C4-2B (cell line): ENCODE measurements at regions not wholly inside any gene's neighbourhood (a gene's known extent, or its start where the extent isn't known, plus 50 kb on each side); places are given as distances from the start of the nearest gene placed in this dataset.

Experiments used
- ZFX ChIP-seq: fragments of 450-650 bp; IDR thresholded peaks from 2 replicates; pipeline ENCODE4 v1.6.1; 2017
- TF ChIP-seq, protein P1 (sequence below): fragments of 450-650 bp; conservative IDR thresholded peaks from 2 replicates; pipeline ENCODE4 v1.5.1; 2017; ENCODE audit warnings: mild to moderate bottlenecking

DNA sequence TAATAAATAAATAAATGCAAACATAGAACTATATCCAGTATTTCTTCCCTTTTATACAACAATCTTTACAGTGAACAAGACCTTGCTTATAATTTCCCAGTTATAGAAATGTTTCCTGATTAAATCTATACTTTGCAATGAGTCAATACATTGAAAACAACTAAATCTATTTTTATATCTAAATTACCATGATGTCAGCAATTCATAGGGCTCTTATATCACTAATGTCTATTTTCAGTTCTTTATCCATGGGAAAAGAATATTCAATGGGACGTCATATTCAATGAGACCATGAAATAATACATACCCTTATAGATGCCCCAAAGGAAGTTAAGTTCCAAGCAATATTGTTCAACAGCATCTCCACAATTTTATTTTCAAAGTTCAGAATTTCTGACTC, 359.9 kb downstream of the CASP12 start:
- TF ChIP-seq, protein P1, sequence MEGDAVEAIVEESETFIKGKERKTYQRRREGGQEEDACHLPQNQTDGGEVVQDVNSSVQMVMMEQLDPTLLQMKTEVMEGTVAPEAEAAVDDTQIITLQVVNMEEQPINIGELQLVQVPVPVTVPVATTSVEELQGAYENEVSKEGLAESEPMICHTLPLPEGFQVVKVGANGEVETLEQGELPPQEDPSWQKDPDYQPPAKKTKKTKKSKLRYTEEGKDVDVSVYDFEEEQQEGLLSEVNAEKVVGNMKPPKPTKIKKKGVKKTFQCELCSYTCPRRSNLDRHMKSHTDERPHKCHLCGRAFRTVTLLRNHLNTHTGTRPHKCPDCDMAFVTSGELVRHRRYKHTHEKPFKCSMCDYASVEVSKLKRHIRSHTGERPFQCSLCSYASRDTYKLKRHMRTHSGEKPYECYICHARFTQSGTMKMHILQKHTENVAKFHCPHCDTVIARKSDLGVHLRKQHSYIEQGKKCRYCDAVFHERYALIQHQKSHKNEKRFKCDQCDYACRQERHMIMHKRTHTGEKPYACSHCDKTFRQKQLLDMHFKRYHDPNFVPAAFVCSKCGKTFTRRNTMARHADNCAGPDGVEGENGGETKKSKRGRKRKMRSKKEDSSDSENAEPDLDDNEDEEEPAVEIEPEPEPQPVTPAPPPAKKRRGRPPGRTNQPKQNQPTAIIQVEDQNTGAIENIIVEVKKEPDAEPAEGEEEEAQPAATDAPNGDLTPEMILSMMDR, result no peak
- TF ChIP-seq ZFX, result no peak
